PFSK-1 (cell line): ENCODE measurements at regions not wholly inside any gene's neighbourhood (a gene's known extent, or its start where the extent isn't known, plus 50 kb on each side); places are given as distances from the start of the nearest gene placed in this dataset.

Source experiments
- FOXP2 ChIP-seq: optimal IDR thresholded peaks from 2 replicates; pipeline ENCODE3; 2011; ENCODE audit warnings: borderline replicate concordance, control low read depth, inconsistent platforms; ENCODE audit not compliant: insufficient read depth; ENCODE audit errors: extremely low read length, extremely low read depth
- POLR2AphosphoS5 ChIP-seq: IDR thresholded peaks from 2 replicates; pipeline ENCODE4 v1.6.1; 2012; ENCODE audit warnings: low read depth, mild to moderate bottlenecking, control low read depth, low read length, moderate library complexity
- REST ChIP-seq, 2 experiments: IDR thresholded peaks; 2 replicates each; pipeline versions ENCODE4 v1.6.1 to v1.8.0; 2011 to 2012; ENCODE audit warnings: low read depth in 2 of 2, low read length in 2 of 2, control low read depth in 1 of 2, inconsistent platforms in 1 of 2, mild to moderate bottlenecking in 1 of 2, moderate library complexity in 1 of 2; ENCODE audit not compliant: insufficient read depth in 1 of 2
- SIN3A ChIP-seq: IDR thresholded peaks from 2 replicates; pipeline ENCODE4 v1.6.1; 2012; ENCODE audit warnings: mild to moderate bottlenecking, low read length, moderate library complexity, borderline replicate concordance; ENCODE audit not compliant: insufficient read depth
- TAF1 ChIP-seq: IDR thresholded peaks from 2 replicates; pipeline ENCODE4 v1.6.1; 2012; ENCODE audit warnings: low read length, control low read depth, borderline replicate concordance; ENCODE audit not compliant: insufficient read depth

- no peak for TF ChIP-seq TAF1
- TF ChIP-seq REST (IDR thresholded peaks at IDR 0.05; ENCODE audit: insufficient read depth in 1 of 2, low read depth in 2 of 2, low read length in 2 of 2): no peak
- TF ChIP-seq FOXP2: no peak
- TF ChIP-seq POLR2AphosphoS5: no peak
- no peak for TF ChIP-seq SIN3A
Observed at GRCh38 chr5:152527358-152528052, 122.4 kb upstream of the NMUR2 start.

DNA sequence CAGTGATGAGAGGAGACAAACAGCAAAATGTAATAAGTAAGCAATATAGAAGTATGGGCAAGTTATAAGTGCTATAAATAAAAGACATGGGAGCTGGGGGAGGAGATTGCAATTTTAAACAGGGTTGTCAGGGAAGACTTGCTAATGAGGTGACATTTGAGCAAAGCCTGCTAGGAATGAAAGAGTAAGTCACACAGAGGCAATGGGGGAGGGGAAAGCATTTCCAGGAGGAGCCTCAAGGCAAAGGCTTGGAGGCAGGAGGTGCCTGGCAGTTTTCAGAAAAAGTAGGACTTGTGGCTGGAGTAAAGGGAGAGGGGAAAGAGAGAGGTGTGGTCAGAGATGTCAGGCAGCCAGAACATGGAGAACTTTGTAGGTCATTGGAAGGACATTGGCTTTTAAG, 124.4 kb upstream of the NMUR2 start:
- TF ChIP-seq TAF1 (no peak), SIN3A (no peak), FOXP2 (no peak), POLR2AphosphoS5 (no peak), REST (IDR thresholded peaks at IDR 0.05; ENCODE audit: insufficient read depth in 1 of 2, low read depth in 2 of 2, low read length in 2 of 2) (no peak)

DNA sequence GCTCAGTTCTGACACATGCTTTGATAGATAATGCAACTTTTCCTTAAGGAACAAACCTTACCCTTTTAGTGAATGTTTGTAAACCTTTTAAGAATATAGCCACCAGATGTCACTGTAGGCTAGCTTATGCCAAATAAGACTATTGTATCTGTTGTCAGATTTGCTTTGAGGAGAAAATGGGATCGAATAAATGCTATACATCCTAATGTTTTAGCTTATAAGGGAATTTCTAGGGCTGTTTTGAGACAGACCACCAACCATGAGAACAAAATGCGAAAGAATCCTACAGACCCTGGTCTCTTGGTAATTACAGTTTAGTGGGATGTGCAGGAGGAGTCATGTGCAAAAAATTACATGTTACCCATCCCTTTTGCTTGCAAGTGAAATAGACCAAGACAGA, 127.6 kb upstream of the NMUR2 start:
- TF ChIP-seq TAF1 (no peak), POLR2AphosphoS5 (no peak), FOXP2 (no peak), SIN3A (no peak), REST (IDR thresholded peaks at IDR 0.05; ENCODE audit: insufficient read depth in 1 of 2, low read depth in 2 of 2, low read length in 2 of 2) (no peak)

GRCh38 chr5:152534641-152535040, 129.6 kb upstream of the NMUR2 start:
- TF ChIP-seq REST (IDR thresholded peaks at IDR 0.05; ENCODE audit: insufficient read depth in 1 of 2, low read depth in 2 of 2, low read length in 2 of 2) (no peak), FOXP2 (no peak), TAF1 (no peak), SIN3A (no peak), POLR2AphosphoS5 (no peak)

DNA sequence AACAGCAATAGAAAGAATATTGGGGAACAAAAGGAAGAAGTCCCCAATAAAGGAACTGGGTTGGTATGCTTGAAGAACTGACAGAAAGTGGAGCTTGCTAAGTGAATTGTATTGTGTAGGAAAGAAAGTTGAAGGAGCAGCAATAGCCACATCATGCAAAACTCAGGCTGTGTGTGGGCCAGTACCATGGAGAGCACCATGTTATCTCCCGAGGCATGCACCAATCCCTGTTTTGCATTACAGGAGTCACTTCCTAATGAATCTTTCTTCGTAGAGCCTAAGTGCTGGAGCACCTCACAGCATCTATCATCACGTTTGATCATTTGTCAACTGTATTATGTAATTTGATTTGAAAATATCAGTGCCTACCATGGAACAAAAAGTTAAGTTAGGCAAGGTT, 137.7 kb upstream of the NMUR2 start:
- TF ChIP-seq REST (IDR thresholded peaks at IDR 0.05; ENCODE audit: insufficient read depth in 1 of 2, low read depth in 2 of 2, low read length in 2 of 2): peak; percentile 91 to 95
- no peak for TF ChIP-seq TAF1
- TF ChIP-seq SIN3A: no peak
- TF ChIP-seq POLR2AphosphoS5: no peak
- no peak for TF ChIP-seq FOXP2
